Activated naive CD4-positive, alpha-beta T cell treated with anti-CD3 and anti-CD28 coated beads, Interleukin-2, amount 50 U/mL, for 24 hours (primary cell): ENCODE measurements at regions not wholly inside any gene's neighbourhood (a gene's known extent, or its start where the extent isn't known, plus 50 kb on each side); places are given as distances from the start of the nearest gene placed in this dataset.
A peak's percentile ranks its signal among the peaks of the same experiment; 100 is the strongest.

Experiments used
- H3K27ac Mint-ChIP-seq: one replicate; pipeline ENCODE4 v1.8.0; 2021; ENCODE audit warnings: mild to moderate bottlenecking, mixed read lengths
- H3K27me3 Mint-ChIP-seq: one replicate; pipeline ENCODE4 v1.8.0; 2021; ENCODE audit warnings: mixed read lengths
- H3K36me3 Mint-ChIP-seq: one replicate; pipeline ENCODE4 v1.8.0; 2021; ENCODE audit warnings: mixed read lengths
- H3K4me1 Mint-ChIP-seq: one replicate; pipeline ENCODE4 v1.8.0; 2021; ENCODE audit warnings: mixed read lengths
- H3K4me3 Mint-ChIP-seq: one replicate; pipeline ENCODE4 v1.8.0; 2021; ENCODE audit warnings: mild to moderate bottlenecking, mixed read lengths
- H3K9me3 Mint-ChIP-seq: one replicate; pipeline ENCODE4 v1.8.0; 2021; ENCODE audit warnings: mixed read lengths

GRCh38 chr3:109897734-109898133 is 560.4 kb upstream of the DPPA4 start:
- no peaks in the 10 kb centered on the region for H3K36me3 Mint-ChIP-seq
- peaks cover 33% of the 10 kb centered on the region for H3K4me1 Mint-ChIP-seq
- no peak overlapping the region for H3K27ac Mint-ChIP-seq
- no peaks in the 10 kb centered on the region for H3K9me3 Mint-ChIP-seq
- H3K4me3 Mint-ChIP-seq = no peak overlapping the region
- H3K27me3 Mint-ChIP-seq = no peaks in the 10 kb centered on the region

GRCh38 chr3:109899925-109900324 is 562.6 kb upstream of the DPPA4 start:
- Mint-ChIP-seq H3K4me1 (peaks cover 33% of the 10 kb centered on the region), H3K27me3 (no peaks in the 10 kb centered on the region), H3K9me3 (no peaks in the 10 kb centered on the region), H3K4me3 (no peak overlapping the region), H3K36me3 (peaks cover 2% of the 10 kb centered on the region), H3K27ac (no peak overlapping the region)

GRCh38 chr3:109900783-109901182 is 563.4 kb upstream of the DPPA4 start:
- Mint-ChIP-seq H3K27ac (no peak overlapping the region), H3K4me3 (no peak overlapping the region), H3K4me1 (peaks cover 33% of the 10 kb centered on the region), H3K27me3 (no peaks in the 10 kb centered on the region), H3K36me3 (peaks cover 2% of the 10 kb centered on the region), H3K9me3 (no peaks in the 10 kb centered on the region)

DNA sequence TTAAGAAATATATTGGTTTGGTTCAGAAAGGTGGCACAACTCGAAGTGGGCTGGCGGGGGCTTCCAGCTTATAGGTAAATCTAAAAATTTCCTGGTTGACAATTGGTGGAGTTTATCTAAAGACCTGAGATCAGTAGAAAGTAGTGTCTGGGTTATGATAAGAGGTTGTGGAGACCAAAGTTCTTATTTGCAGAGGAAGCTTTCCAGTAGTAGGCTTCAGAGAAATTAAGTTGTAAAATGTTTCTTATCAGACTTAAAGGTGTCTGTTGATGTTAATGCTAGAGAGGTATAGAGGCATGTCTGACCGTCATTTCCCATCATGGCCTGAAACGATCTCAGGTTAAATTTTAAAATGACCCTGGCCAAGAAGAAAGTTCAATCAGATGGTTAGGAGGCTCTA is 565.2 kb upstream of the DPPA4 start:
- no peak overlapping the region for H3K4me3 Mint-ChIP-seq
- H3K27me3 Mint-ChIP-seq = no peaks in the 10 kb centered on the region
- peaks cover 32% of the 10 kb centered on the region for H3K4me1 Mint-ChIP-seq
- H3K9me3 Mint-ChIP-seq = no peaks in the 10 kb centered on the region
- H3K36me3 Mint-ChIP-seq = peaks cover 6% of the 10 kb centered on the region
- H3K27ac Mint-ChIP-seq = no peak overlapping the region

- Mint-ChIP-seq H3K27ac (no peak overlapping the region), H3K27me3 (no peaks in the 10 kb centered on the region), H3K36me3 (peaks cover 8% of the 10 kb centered on the region), H3K4me1 (peaks cover 28% of the 10 kb centered on the region), H3K9me3 (no peaks in the 10 kb centered on the region), H3K4me3 (no peak overlapping the region)
These were observed 565.8 kb upstream of the DPPA4 start for GRCh38 chr3:109903100-109903499.

GRCh38 chr3:109910772-109911171 is 573.4 kb upstream of the DPPA4 start:
- Mint-ChIP-seq H3K4me3 (no peak overlapping the region), H3K27me3 (no peaks in the 10 kb centered on the region), H3K27ac (no peak overlapping the region), H3K4me1 (no peaks in the 10 kb centered on the region), H3K36me3 (peaks cover 15% of the 10 kb centered on the region), H3K9me3 (peaks cover 10% of the 10 kb centered on the region)

DNA sequence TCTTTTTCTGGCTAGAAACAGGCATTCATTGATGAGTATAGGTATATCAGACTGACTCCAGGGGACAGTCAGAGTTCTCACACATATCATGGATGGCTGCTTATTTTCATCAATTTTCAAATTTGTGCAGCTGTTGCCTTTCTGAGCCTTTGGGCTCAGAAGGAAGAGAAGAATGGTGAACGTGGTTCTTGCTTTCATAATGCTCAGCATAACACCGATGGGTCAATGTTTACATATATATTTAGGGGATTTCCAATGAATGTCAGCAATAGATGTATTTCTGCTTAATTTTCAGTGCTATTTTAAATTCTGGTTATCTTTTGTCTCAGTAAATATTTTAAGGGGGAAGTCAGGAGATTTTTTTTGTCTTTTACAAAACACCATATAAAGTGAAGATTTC is 581.4 kb upstream of the DPPA4 start:
- Mint-ChIP-seq H3K4me1 (no peaks in the 10 kb centered on the region), H3K27me3 (no peaks in the 10 kb centered on the region), H3K4me3 (no peak overlapping the region), H3K36me3 (peaks cover 7% of the 10 kb centered on the region), H3K27ac (no peak overlapping the region), H3K9me3 (no peaks in the 10 kb centered on the region)

GRCh38 chr3:109920749-109921148 is 583.4 kb upstream of the DPPA4 start:
- Mint-ChIP-seq H3K9me3 (no peaks in the 10 kb centered on the region), H3K36me3 (peaks cover 1% of the 10 kb centered on the region), H3K4me3 (no peak overlapping the region), H3K4me1 (no peaks in the 10 kb centered on the region), H3K27me3 (no peaks in the 10 kb centered on the region), H3K27ac (no peak overlapping the region)

DNA sequence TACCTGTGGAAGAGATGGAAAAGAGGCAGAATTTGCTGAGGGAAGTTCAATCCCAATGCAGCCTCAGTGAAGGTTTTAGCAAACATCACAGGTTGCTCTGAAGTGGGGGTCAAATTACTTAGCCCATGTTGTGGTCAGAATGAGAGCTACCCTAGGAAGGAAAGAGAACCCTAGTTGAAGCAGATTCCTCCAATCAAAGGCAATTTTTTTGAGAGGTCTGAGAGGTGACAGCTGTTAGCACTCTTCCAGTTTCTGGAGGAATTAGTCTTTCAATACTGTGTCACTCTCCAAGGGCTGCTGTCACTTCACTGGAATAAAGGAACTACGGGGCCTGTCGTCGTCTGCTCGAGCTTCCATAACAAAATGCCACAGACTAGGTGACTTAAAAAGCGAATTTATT is 584.2 kb upstream of the DPPA4 start:
- Mint-ChIP-seq H3K27ac (no peak overlapping the region), H3K4me3 (no peak overlapping the region), H3K36me3 (peaks cover 1% of the 10 kb centered on the region), H3K4me1 (no peaks in the 10 kb centered on the region), H3K27me3 (no peaks in the 10 kb centered on the region), H3K9me3 (no peaks in the 10 kb centered on the region)

DNA sequence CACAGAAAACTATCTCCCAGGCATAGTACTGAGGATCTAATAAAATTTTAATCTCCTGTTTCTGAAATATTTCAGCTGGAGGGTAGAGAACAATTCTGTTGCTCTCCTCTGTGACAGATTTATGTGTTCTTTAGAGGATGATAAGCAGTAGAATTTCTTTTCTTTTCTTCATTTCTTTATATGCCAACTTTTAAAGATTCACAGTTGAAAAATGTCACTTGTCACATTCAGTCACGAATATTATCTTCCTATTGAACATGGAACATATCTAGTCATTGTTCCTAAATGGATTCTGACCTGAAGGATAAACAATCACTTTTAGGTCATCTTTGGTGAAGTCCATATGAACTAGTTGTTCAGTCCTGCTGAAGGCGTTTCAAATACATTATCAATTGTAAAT is 585.5 kb upstream of the DPPA4 start:
- H3K9me3 Mint-ChIP-seq = no peaks in the 10 kb centered on the region
- no peak overlapping the region for H3K27ac Mint-ChIP-seq
- no peaks in the 10 kb centered on the region for H3K27me3 Mint-ChIP-seq
- no peak overlapping the region for H3K4me3 Mint-ChIP-seq
- H3K36me3 Mint-ChIP-seq = peaks cover 1% of the 10 kb centered on the region
- peaks cover 6% of the 10 kb centered on the region for H3K4me1 Mint-ChIP-seq

DNA sequence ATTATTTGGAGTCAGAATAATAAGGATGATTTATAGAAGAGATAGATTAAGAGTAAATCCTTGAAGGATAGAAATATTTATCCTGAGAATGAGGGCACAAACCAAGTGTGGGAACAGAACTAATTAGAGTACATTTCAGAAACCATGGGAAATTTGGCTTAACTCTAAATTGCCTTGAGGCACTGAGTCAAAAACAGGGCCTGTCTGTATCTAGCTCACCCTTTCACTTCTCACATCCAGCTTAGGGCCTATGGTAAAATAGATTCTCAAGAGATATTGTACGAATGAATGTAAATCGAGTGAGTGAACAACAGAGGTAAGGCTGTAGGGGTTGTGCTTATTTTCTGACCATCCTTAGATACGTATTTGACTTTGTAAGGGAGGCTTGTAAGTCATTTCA is 586.1 kb upstream of the DPPA4 start:
- Mint-ChIP-seq H3K27ac (no peak overlapping the region), H3K4me1 (peaks cover 7% of the 10 kb centered on the region), H3K9me3 (no peaks in the 10 kb centered on the region), H3K36me3 (peaks cover 1% of the 10 kb centered on the region), H3K4me3 (no peak overlapping the region), H3K27me3 (no peaks in the 10 kb centered on the region)

GRCh38 chr3:109924196-109924595 is 586.9 kb upstream of the DPPA4 start:
- Mint-ChIP-seq H3K36me3 (no peaks in the 10 kb centered on the region), H3K4me3 (no peak overlapping the region)

DNA sequence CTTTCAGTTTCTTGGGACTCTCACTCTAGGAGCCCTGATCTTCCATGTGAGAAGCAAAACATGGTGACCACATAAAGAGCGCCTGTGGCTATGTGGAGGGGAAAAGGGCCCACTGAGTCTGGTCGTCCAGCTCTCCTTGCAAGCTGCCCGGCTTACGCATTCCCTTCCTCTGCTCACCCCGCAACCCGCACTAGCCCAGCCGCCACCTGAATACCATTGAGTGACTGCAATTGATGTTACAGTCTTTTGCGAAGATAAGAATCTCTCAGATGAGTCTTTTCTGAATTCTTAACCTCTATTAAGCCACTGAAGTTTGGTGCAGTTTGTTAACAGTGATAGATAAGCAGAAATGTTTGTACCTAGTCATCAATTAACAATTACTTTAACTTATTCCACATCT is 589.0 kb upstream of the DPPA4 start:
- no peaks in the 10 kb centered on the region for H3K27me3 Mint-ChIP-seq
- no peaks in the 10 kb centered on the region for H3K36me3 Mint-ChIP-seq
- no peak overlapping the region for H3K4me3 Mint-ChIP-seq
- peaks cover 7% of the 10 kb centered on the region for H3K4me1 Mint-ChIP-seq
- no peak overlapping the region for H3K27ac Mint-ChIP-seq
- H3K9me3 Mint-ChIP-seq = no peaks in the 10 kb centered on the region

More at GRCh38 chr3:109924196-109924595, 586.9 kb upstream of the DPPA4 start:
- Mint-ChIP-seq H3K27ac (no peak overlapping the region), H3K4me1 (peaks cover 7% of the 10 kb centered on the region), H3K9me3 (no peaks in the 10 kb centered on the region), H3K27me3 (no peaks in the 10 kb centered on the region)

GRCh38 chr3:109927161-109927560 is 589.8 kb upstream of the DPPA4 start:
- H3K4me1 Mint-ChIP-seq = peaks cover 7% of the 10 kb centered on the region
- H3K27me3 Mint-ChIP-seq = no peaks in the 10 kb centered on the region
- H3K9me3 Mint-ChIP-seq = no peaks in the 10 kb centered on the region

GRCh38 chr3:109927726-109928125 is 590.4 kb upstream of the DPPA4 start:
- H3K9me3 Mint-ChIP-seq = no peaks in the 10 kb centered on the region
- H3K27ac Mint-ChIP-seq = peak overlapping the region; percentile 77
- no peaks in the 10 kb centered on the region for H3K27me3 Mint-ChIP-seq

More at GRCh38 chr3:109927161-109927560, 589.8 kb upstream of the DPPA4 start:
- H3K4me3 Mint-ChIP-seq = no peak overlapping the region
- H3K36me3 Mint-ChIP-seq = no peaks in the 10 kb centered on the region
- H3K27ac Mint-ChIP-seq = no peak overlapping the region

DNA sequence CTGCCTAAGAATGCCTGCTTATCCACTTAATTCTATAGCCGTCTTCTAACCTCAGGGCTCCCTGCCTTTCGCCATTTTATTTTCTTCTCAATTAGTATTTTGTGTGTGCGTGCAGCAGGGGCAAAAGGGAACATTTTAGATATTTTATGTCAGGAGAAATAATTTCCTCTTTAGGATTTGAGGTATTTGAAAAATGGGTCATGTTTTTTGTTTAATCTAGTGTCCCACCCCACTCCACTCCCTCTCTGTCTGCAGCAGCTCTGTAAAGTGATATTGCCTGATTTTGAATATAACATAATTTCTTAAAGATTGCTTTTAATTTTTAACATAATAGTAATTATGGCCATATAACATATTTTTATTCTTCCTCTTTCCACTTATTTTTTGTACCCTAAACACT is 593.2 kb upstream of the DPPA4 start:
- Mint-ChIP-seq H3K4me3 (no peak overlapping the region), H3K27me3 (no peaks in the 10 kb centered on the region), H3K4me1 (peaks cover 7% of the 10 kb centered on the region), H3K27ac (no peak overlapping the region), H3K9me3 (no peaks in the 10 kb centered on the region), H3K36me3 (no peaks in the 10 kb centered on the region)

More at GRCh38 chr3:109927726-109928125, 590.4 kb upstream of the DPPA4 start:
- H3K36me3 Mint-ChIP-seq = no peaks in the 10 kb centered on the region
- peaks cover 7% of the 10 kb centered on the region for H3K4me1 Mint-ChIP-seq
- H3K4me3 Mint-ChIP-seq = peak overlapping the region; percentile 19

DNA sequence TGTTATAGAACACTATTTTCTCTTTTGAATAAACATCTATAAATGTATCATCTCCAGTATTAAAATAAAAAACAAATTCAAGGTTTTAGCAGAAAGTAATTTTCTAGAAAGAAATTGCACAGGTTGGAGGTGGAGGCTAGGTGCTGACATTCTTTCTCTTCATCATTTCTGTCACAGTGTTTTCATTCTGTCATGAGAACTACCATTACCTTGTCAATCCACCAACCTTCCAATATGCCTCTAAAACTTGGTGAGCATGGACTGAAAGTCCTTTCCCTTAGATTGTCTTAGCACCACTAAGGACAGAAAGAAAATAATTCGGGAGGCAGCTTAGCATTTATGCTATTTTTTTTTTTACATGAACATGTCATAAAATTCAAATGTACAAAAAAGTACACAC is 596.2 kb upstream of the DPPA4 start:
- H3K4me3 Mint-ChIP-seq = no peak overlapping the region
- H3K4me1 Mint-ChIP-seq = no peaks in the 10 kb centered on the region
- H3K27me3 Mint-ChIP-seq = no peaks in the 10 kb centered on the region
- no peaks in the 10 kb centered on the region for H3K9me3 Mint-ChIP-seq
- no peaks in the 10 kb centered on the region for H3K36me3 Mint-ChIP-seq
- H3K27ac Mint-ChIP-seq = no peak overlapping the region
